ENCODE measurements at regions not wholly inside any gene's neighbourhood (a gene's known extent, or its start where the extent isn't known, plus 50 kb on each side); places are given as distances from the start of the nearest gene placed in this dataset.

- H4K20me1 ChIP-seq (ENCODE audit: insufficient read depth, poor library complexity, severe bottlenecking), result no peaks in the 10 kb centered on the region
- H2AFZ ChIP-seq, result no peak overlapping the region
- H3K4me1 ChIP-seq (ENCODE audit: insufficient read depth), result no peaks in the 10 kb centered on the region
- no peaks in the 10 kb centered on the region for H3K36me3 ChIP-seq (replicated peaks; ENCODE audit: insufficient read depth, low read depth)
- no peaks in the 10 kb centered on the region for H3K9me2 ChIP-seq (replicated peaks; ENCODE audit: insufficient read depth)
- no peak for TF ChIP-seq CTCF (IDR thresholded peaks at IDR 0.05; ENCODE audit: poor library complexity)
- no peak for TF ChIP-seq EZH2 (IDR thresholded peaks at IDR 0.05; ENCODE audit: borderline replicate concordance)
- no peak for TF ChIP-seq EZH2phosphoT487 (IDR thresholded peaks at IDR 0.05; ENCODE audit: low read depth, severe bottlenecking, unreplicated experiment)
- H3K27ac ChIP-seq, result no peak overlapping the region
- H3K4me3 ChIP-seq, result no peak overlapping the region
- no peak overlapping the region for H3K4me2 ChIP-seq
- H3K79me2 ChIP-seq, result no peaks in the 10 kb centered on the region
- no peaks in the 10 kb centered on the region for H3K27me3 ChIP-seq
- H3K9me3 ChIP-seq (ENCODE audit: low read depth), result no peaks in the 10 kb centered on the region
- 90% methylated on average over 4 of the region's 4 CpGs for WGBS (ENCODE audit: low lambda C conversion rate, missing lambda C conversion rate)
- DNase-seq (ENCODE audit: low spot score), result no peak
These were observed 81.4 kb upstream of the GCFC2 start for GRCh38 chr2:75792146-75792545.

- Histone ChIP-seq H3K9me2 (replicated peaks; ENCODE audit: insufficient read depth) (no peaks in the 10 kb centered on the region), H3K9me3 (ENCODE audit: low read depth) (no peaks in the 10 kb centered on the region), H3K4me3 (no peak overlapping the region), H3K36me3 (replicated peaks; ENCODE audit: insufficient read depth, low read depth) (no peaks in the 10 kb centered on the region), H2AFZ (no peak overlapping the region), H3K4me1 (ENCODE audit: insufficient read depth) (no peaks in the 10 kb centered on the region), H4K20me1 (ENCODE audit: insufficient read depth, poor library complexity, severe bottlenecking) (no peaks in the 10 kb centered on the region), H3K27ac (no peak overlapping the region), H3K79me2 (no peaks in the 10 kb centered on the region), H3K27me3 (no peaks in the 10 kb centered on the region), H3K4me2 (no peak overlapping the region)
- WGBS (ENCODE audit: low lambda C conversion rate, missing lambda C conversion rate), result 95% methylated on average over 1 of the region's 1 CpG
- TF ChIP-seq EZH2phosphoT487 (IDR thresholded peaks at IDR 0.05; ENCODE audit: low read depth, severe bottlenecking, unreplicated experiment) (no peak), EZH2 (IDR thresholded peaks at IDR 0.05; ENCODE audit: borderline replicate concordance) (no peak), CTCF (IDR thresholded peaks at IDR 0.05; ENCODE audit: poor library complexity) (no peak)
- no peak for DNase-seq (ENCODE audit: low spot score)
These were observed 80.2 kb upstream of the GCFC2 start for GRCh38 chr2:75790814-75791467.

- WGBS (ENCODE audit: low lambda C conversion rate, missing lambda C conversion rate), result 56% methylated on average over 5 of the region's 5 CpGs
These were observed 79.6 kb upstream of the GCFC2 start for GRCh38 chr2:75790121-75790813.

More at GRCh38 chr2:75790121-75790813, 79.6 kb upstream of the GCFC2 start:
- TF ChIP-seq CTCF (IDR thresholded peaks at IDR 0.05; ENCODE audit: poor library complexity), result no peak
- no peak for TF ChIP-seq EZH2phosphoT487 (IDR thresholded peaks at IDR 0.05; ENCODE audit: low read depth, severe bottlenecking, unreplicated experiment)
- no peak for TF ChIP-seq EZH2 (IDR thresholded peaks at IDR 0.05; ENCODE audit: borderline replicate concordance)
- Histone ChIP-seq H3K4me3 (no peak overlapping the region), H3K4me2 (no peak overlapping the region), H4K20me1 (ENCODE audit: insufficient read depth, poor library complexity, severe bottlenecking) (no peaks in the 10 kb centered on the region), H3K9me3 (ENCODE audit: low read depth) (no peaks in the 10 kb centered on the region), H3K9me2 (replicated peaks; ENCODE audit: insufficient read depth) (no peaks in the 10 kb centered on the region), H2AFZ (no peak overlapping the region), H3K27ac (no peak overlapping the region), H3K79me2 (no peaks in the 10 kb centered on the region), H3K4me1 (ENCODE audit: insufficient read depth) (no peaks in the 10 kb centered on the region), H3K27me3 (no peaks in the 10 kb centered on the region), H3K36me3 (replicated peaks; ENCODE audit: insufficient read depth, low read depth) (no peaks in the 10 kb centered on the region)
- DNase-seq (ENCODE audit: low spot score), result peak; percentile 16

Data from hepatocyte (in vitro differentiated cells).